ENCODE measurements at regions not wholly inside any gene's neighbourhood (a gene's known extent, or its start where the extent isn't known, plus 50 kb on each side); places are given as distances from the start of the nearest gene placed in this dataset.
"Not testable (repeated sequence)": the region's sequence is repeated elsewhere in the genome, so short reads cannot be mapped to it uniquely, and the experiment has no call there.

DNA sequence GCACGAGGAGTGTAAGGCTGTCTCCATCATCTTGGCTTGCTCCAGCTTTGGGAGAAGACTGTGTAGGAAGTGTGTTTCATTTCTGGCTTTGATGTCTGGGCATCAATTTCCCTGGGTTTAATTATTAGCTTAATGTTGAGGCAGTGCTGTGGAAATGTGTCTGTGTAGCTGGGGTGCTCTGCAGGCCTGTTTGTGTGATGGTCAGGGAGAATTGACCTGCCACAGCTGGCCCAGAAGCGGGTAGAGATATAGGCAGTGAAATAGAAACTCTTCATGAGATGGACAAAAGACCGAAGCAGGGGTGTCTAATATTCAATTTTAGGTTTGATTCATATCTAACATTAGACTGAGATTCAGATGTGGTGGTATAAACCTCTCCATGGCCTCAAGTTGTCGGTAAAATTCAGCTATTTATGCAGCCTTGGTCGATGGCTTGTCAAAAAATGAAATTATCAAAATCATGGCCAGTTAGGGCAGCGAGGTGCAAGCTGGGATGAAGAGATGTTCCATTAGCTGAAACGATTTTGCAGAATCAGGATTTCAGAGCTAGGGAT, 95.3 kb upstream of the SNX9 start:
- DNase-seq = no peak

DNA sequence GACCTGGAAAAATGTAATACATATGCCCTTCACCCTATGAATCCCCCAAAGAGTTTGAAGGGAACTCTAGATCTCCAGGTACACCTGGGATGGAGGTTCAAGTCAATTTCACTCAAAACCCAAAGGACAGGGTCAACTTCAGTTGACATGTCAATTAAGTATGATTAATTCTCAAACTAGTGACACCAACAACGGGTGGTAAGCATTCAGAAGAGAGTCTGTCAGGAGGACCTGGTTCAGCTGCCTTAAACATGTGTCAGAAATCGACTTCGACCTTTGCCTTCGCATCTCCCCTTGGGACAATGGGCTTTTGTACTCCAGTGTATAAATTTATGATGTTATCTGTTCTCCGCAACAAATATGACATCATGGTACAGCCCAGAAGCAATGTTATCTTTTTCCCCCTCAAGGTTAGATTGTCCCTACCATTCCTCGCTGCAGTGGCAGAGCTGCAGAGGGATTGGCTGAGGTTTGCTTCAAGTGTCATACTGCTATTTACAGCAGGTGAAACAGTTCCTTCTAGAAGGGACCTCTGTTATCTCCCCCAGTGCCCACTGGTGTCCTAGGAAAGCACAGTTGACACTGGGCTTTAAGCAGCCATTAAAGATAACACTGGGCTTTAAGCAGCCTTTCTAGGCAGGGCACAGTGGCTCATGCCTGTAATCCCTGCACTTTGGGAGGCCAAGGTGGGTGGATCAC, 94.7 kb upstream of the SNX9 start:
- DNase-seq = no peak

DNA sequence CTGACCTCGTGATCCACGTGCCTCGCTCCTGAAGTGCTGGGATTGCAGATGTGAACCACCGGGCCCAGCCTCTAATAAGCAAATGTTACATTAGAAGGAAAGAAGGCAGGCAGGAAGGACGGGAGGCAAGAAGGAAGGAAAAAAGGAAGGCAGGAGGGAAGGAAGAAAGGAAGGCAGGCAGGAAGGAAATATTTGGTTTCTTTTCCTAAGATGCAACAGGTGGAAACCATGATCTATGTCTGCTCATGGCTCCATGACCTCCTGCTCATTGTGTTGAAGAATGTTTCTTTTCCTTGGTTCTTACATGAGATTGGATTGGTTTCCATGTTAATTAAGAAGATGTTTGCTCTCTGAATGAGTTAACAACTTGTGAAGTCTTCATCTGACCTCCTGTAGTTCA, 91.8 kb upstream of the SNX9 start:
- no peak for DNase-seq

DNA sequence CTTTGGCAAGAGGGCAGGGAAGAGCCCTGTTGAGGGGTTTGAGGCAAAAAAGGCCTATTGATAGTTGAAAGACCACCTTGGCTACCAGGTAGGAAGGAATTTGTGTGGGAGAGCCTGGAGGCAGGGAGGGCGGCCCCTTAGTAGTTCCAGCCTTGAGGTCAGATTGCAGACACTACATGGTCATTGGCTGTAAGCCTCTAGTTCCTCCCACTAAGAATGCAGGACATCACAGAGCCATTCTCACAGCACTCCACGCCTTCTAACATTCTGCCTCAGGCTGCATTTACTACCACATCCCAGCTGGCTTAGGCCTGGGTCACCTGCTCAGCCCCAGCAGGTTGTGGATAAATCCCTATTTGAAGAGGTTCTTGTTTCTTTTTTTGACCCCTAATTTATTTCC, 91.0 kb upstream of the SNX9 start:
- no peak for DNase-seq

DNA sequence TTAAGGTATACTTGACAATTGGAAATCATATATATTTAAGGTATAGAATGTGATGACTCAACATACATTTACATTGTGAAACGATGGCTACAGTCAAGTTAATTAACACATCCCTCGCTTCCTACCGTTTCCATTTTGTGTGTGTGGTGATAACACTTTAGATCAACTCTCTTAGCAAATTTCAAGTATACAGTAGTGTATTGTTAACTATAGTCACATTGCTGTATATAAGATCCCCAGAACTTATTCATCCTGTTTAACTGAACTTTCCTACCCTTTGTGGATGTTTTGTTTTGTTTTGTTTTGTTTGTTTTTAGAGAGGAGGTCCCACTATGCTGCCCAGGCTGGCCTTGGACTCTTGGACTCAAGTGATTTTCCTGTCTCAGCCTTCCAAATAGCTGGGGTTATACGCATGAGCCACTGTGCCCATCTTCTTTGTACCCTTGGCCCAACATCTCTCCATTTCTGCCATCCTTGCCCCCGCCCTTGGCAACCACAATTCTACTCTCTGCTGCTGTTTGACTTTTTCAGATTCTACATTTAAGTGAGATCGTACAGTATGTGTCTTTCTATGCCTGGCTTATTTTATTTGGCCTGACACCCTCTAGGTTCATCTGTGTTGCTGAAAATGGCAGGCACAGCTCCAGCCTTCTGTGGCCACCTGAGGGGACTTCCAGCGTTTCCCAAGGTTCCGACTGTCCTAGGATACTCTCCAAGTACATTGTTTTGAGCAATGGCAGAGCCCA, 90.5 kb upstream of the SNX9 start:
- no peak for DNase-seq

DNA sequence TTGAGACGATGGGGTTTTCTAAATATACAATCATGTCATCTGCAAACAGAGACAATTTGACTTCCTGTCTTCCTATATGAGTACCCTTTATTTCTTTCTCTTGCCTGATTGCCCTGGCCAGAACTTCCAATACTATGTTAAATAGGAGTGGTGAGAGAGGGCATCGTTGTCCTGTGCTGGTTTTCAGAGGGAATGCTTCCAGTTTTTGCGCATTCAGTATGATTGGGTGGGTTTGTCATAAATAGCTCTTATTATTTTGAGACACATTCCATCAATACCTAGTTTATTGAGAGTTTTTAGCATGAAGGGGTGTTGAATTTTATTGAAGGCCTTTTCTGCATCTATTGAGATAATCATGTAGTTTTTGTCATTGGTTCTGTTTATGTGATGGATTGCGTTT, 86.5 kb upstream of the SNX9 start:
- not testable (repeated sequence) for DNase-seq

DNA sequence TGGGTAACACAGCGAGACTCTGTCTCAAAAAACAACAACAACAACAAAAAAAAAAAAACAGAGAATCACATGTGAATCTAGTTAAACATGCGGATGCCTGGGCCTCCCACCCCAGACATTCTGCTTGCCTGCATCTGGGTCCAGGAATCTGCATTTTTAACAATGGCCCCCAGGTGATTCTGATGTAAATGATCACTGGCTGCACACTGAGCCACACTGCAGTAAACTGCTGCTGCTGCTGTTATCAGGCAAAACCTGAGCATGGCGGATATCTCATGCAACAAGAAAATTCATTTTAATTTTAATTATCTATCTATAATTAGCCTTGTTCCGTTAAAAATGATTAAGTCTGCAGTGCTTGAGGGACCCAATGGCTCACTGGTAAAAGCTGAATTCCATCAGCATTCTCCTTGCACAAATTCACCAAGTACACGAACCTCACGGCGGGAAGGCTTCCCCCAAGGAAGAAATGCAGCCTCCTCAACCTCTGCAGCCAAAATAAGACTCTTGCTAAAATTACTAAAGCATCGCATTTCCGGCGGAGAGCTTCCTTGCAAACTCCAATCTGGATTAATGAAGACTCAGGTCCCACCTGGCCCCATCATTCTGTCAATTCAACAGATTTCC, 81.6 kb upstream of the SNX9 start:
- DNase-seq = no peak

DNA sequence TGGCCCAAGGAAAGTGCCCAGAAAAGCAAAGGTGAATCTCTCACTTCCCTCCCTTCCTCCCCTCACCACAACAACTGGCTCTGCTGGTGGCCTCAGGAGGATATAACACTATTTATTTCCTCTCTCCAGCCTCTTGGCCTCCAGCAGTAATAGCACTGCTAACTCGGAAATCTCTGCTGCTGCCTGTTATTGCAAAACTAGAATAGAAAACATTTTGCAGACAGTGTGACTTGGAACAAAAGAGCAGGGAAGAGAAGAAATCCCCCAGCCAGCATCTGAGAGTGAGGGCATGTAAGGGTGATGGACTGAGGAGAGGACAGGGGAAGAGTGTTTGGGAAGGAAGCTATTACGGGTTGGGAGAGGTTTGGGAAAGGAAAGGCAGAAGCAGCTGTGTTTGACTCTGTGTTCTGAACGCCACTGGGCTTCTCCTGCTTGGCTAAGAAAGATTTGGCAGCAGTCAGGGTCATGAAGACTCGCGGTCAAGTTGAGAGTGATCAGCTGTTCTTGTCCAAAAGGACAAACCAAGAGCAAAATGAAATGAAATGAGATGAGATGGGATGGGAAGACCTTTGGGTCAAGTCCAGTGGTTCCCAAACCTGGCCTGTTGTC, 81.0 kb upstream of the SNX9 start:
- DNase-seq = no peak

DNA sequence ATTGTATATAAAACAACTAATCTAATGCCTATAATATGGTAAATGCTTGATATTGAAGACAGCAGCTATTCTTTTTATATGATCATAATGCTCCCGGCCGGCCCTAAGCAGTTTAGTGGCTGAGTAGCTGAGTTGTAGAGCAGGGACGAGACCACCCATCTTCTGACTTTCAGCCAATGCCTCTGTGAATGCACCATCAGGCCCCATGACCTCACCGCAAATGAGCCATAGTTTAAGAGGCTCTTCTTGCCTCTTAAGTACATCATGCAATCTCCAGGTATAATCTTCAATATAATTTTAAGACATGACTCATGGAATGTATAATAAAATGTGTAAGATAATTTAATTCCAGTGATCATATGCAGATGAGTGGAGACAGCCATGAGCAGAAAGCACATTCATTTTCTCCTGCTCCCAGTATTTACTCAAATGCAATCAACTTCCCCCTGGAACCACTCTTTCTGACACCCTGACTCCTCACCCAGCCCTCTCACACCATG, 78.9 kb upstream of the SNX9 start:
- DNase-seq = no peak

DNA sequence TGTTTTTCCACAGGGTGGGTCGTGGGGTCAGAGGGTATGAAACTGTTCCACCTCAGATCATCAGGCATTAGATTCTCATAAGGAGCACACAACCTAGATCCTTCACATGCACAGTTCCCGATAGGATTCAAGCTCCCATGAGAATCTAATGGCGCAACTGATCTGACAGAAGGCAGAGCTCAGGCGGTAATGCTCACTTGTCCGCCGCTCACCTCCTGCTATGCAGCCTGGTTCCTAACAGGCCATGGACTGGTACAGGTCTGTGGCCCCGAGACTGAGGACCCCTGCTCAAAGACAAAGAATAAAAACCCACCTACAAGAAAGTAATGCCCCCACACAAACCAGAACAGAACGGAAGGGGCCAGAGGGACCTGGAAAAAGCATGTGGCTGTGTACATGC, 76.1 kb upstream of the SNX9 start:
- DNase-seq = no peak

DNA sequence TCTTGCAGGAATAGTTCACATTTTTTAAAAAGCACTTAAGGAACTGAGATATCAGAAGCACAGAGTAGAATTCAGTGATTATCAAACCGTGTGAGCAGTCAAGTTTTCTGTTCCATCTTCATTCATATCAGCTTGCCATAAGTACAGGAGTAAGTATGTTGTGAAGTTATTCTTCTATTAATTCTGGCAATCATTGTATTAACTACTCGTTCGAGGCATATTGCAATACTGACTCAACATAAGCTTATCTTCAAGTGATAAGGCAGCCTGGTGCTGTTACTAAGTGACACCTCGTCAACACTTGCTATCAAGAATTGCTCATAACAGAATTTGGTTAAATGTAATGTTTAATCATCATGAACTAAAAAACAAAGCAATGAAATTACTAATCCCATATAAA, 75.7 kb upstream of the SNX9 start:
- DNase-seq = no peak

DNA sequence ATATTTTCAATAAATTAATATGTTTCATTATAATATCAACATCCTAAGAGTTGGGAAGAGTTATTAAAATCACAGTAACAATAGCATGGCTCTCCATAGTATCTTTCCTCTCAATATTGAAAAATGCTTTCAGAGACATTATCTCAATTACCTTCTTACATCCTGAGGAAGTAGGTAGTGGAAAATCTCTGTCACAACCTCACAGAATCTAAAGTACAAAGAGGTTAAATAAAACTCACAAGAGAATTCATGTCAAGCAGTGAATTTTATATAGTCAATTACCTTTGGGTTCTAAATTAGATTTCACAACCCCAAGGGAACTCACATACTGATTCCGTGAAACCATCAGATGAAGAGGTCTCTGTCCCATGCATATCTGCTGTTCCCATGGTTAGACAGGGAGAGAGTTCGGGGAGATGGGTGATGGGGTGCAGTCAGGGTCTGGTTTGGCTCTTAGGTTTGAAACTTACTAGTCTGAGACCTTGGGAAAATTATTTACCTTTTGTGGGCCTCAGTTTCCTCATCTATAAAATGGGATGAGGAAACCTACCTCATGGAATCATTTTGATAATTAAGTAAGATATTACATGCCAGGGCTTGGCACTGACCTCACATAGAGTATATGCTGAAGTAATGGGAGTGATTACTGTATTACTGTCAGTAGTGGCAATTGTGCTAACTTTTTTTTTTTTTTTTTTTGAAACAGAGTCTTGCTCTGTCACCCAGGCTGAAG, 74.0 kb upstream of the SNX9 start:
- DNase-seq = no peak

DNA sequence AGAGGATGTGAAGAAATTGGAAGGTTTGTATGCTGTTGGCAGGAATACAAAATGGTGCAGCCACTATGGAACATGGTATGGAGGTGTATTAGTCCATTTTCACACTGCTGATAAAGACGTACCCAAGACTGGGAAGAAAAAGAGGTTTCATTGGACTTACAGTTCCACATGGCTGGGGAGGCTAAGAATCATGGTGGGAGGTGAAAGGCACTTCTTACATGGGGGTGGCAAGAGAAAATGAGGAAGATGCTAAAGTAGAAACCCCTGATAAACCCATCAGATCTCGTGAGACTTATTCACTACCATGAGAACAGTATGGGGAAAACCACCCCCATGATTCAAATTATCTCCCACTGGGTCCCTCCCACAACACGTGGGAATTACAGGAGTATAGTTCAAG, 72.1 kb upstream of the SNX9 start:
- DNase-seq = not testable (repeated sequence)

DNA sequence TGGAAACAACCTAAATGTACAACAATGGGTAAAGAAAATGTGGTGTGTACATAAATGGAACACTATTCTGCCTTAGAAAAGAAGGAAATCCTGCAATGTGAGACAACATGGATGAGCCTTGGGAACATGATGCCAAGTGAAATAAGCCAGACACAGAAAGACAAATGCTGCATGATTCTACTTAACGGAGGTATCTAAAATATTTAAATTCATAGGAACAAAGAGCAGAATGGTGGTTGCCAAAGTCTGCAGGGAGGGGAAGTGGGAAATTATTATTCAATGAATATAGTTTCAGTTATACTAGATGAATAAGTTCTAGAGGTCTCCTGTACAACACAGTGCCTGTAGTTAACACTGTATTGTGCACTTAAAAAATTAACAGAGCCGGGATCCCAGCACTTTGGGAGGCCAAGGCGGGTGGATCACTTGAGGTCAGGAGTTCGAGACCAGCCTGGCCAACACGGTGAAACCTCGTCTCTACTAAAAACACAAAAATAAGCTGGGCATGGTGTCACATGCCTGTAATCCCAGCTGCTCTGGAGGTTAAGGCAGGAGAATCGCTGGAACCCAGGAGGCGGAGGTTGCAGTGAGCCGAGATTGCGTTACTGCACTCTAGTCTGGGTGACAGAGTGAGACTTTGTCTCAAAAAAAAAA, 71.4 kb upstream of the SNX9 start:
- no peak for DNase-seq

DNA sequence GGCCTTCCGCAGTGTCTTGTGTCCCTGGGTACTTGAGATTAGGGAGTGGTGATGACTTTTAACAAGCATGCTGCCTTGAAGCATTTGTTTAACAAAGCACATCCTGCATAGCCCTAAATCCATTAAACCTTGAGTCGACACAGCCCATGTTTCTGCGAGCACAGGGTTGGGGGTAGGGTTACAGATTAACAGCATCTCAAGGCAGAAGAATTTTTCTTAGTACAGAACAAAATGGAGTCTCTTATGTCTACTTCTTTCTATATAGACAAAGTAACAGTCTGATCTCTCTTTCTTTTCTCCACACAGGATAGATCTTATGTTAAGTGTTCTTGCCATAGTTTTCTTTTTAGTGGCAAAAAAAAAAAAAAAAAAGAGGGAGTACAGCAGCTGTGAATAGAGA, 70.2 kb upstream of the SNX9 start:
- not testable (repeated sequence) for DNase-seq

DNA sequence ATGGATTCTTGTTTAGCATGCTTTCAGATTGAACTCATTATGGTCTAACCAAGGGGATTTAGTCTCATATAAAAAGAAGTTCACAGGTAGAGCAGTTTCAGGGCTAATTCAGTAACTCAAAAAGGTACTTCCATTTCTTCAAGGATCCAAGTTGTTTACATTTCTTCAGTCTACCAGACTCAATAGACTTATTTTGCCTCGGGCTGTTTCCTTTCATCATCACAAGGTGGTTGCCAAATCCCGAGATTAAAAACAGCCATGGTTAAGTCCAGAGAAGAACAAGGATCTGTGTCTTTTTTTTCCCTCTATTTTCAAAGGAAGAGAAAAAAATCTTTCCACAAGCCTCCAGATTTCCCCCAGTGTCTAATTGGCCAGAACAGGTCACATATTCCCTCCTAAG, 69.8 kb upstream of the SNX9 start:
- no peak for DNase-seq

DNA sequence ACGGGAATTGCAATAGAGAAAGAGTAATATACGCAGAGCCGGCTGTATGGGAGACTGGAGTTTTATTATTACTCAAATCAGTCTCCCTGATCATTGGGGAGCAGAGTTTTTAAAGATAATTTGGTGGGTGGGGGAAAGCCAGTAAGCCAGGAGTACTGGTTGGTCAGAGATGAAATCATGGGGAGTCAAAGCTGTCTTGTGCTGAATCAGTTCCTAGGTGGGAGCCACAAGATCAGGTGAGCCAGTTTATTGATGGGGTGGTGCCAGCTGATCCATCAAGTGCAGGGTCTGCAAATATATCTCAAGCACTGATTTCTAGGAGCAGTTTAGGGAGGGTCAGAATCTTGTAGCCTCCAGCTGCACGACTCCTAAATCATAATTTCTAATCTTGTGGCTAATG, 69.2 kb upstream of the SNX9 start:
- DNase-seq = not testable (repeated sequence)

DNA sequence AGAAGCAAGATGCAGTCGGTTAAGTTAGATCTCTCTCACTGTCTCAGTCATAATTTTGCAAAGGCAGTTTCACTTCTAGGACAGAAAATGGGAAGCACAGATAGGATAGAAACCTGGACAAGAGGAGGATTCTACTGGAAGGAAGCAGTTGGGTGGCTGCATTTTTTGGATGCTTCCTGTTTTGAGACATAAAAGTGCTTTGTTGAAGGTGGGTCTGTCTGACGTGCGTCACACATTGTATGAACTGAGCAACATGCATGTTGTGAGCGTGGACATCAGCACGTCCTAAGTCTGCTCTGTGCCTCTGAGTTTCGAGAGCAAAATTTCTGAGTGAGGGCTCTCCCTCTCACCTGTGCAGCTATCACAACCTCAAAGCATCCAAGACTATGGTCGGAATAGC, 68.7 kb upstream of the SNX9 start:
- DNase-seq = no peak

DNA sequence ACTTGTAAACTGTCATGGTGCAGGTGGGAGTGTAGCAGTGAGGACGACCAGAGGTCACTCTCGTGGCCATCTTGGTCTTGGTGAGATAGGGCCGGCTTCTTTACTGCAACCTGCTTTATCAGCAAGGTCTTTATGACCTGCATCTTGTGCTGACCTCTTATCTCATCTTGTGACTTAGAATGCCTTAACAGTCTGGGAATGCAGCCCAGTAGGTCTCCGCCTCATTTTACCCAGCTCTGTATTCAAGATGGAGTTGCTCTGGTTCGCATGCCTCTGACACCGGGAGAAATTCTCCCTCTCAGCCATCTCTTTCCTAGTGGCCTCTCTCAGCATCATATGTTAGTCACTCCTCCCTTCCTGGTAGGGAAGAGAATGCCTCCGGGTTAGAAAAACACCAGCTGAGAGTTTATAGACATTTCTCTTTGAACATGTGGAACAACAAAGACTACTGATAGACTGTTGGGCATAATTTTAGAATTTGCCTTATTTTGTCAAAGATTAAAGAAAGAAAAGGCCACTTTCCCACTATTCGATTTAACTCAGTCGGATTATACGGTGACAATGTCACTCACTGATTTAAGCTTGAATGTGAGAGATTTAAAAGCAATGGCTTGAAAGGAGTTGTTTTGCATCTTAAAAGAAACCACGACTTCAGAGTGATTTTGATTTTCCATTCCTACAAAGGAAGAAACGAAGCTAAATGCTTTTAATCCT, 67.9 kb upstream of the SNX9 start:
- no peak for DNase-seq

DNA sequence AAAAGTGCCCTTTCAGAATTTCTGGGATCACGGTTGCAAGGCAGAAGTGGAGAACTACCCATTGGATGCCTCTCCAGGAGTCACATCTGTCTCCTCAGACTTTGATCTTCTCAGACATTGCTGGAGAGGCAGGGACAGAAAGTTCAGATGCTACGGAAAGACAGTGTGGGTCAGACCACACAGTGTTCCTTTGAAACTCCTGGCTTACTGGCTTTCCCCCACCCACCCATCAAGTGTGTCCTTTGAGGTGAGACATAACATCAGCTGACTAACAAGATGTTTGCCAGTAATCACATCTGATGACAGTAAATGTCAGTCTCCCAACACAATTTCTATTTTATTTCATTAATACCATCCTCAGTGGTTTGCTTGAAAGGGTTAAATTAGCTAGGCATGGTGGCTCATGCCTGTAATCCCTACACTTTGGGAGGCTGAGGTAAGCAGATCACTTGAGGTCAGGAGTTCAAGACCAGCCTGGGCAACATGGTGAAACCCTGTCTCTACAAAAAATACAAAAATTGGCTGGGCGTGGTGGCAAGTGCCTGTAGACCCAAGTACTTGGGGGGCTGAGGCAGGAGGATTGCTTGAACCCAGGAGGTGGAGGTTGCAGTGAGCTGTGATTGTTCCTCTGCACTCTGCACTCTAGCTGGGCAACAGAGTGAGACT, 67.2 kb upstream of the SNX9 start:
- no peak for DNase-seq

Measured in inflammatory macrophage (primary cell).